ENCODE measurements at regions not wholly inside any gene's neighbourhood (a gene's known extent, or its start where the extent isn't known, plus 50 kb on each side); places are given as distances from the start of the nearest gene placed in this dataset.

GRCh38 chr18:47557160-47557559 is 305.7 kb upstream of the SKOR2 start:
- TF ChIP-seq ZNF778 (CRISPR knock-in tag; IDR thresholded peaks at IDR 0.05) = no peak
- TF ChIP-seq POLR2A (conservative IDR thresholded peaks at IDR 0.05) = no peak
- TF ChIP-seq ELF1 (tag; IDR thresholded peaks at IDR 0.05) = no peak
- no peak for TF ChIP-seq CTCF (IDR thresholded peaks at IDR 0.05 in 2 of 3, conservative IDR thresholded peaks at IDR 0.05 in 1 of 3; ENCODE audit: insufficient read depth in 2 of 3, low read depth in 1 of 3, low read length in 3 of 3)

Measured in K562 (cell line).